Esophagus (tissue), 2 donors: ENCODE measurements at regions not wholly inside any gene's neighbourhood (a gene's known extent, or its start where the extent isn't known, plus 50 kb on each side); places are given as distances from the start of the nearest gene placed in this dataset.
"Not testable (repeated sequence)": the region's sequence is repeated elsewhere in the genome, so short reads cannot be mapped to it uniquely, and the experiment has no call there.

Source experiments
- H3K27ac ChIP-seq, 2 donors: one replicate each; pipeline ENCODE4 v1.5.1; 2013; ENCODE audit warnings: low read depth in 2 of 2, mild to moderate bottlenecking in 2 of 2, inconsistent platforms in 1 of 2, low read length in 1 of 2, moderate library complexity in 1 of 2
- H3K27me3 ChIP-seq, 2 donors: one replicate each; pipeline ENCODE4 v1.6.1; 2013; ENCODE audit warnings: low read length in 2 of 2, control low read depth in 1 of 2, mild to moderate bottlenecking in 1 of 2; ENCODE audit not compliant: insufficient read depth in 2 of 2, control insufficient read depth in 1 of 2
- H3K36me3 ChIP-seq, 2 donors: one replicate each; pipeline ENCODE4 v1.6.1; 2013; ENCODE audit warnings: low read length in 1 of 2; ENCODE audit not compliant: control insufficient read depth in 2 of 2, insufficient read depth in 2 of 2
- H3K4me1 ChIP-seq, 2 donors: one replicate each; pipeline ENCODE4 v1.6.1; 2013; ENCODE audit warnings: low read length in 1 of 2; ENCODE audit not compliant: control insufficient read depth in 2 of 2, insufficient read depth in 2 of 2
- H3K4me3 ChIP-seq, 2 donors: one replicate each; pipeline ENCODE4 v1.5.1; 2013; ENCODE audit warnings: low read length in 2 of 2, mild to moderate bottlenecking in 2 of 2, low read depth in 1 of 2, moderate library complexity in 1 of 2
- H3K9me3 ChIP-seq, 2 donors: one replicate each; pipeline ENCODE4 v1.6.1; 2013; ENCODE audit warnings: mild to moderate bottlenecking in 2 of 2, low read depth in 1 of 2, low read length in 1 of 2, moderate library complexity in 1 of 2; ENCODE audit not compliant: control insufficient read depth in 2 of 2, insufficient read depth in 1 of 2
- WGBS, 2 donors: extraction: QIAGEN DNeasy Blood & Tissue Kit; methylation state at CpG; one replicate each; pipeline ENCODE4 v1.1.7; 2013; 5-methylcytosine and 5-hydroxymethylcytosine counted together
- donor health status: healthy with polysubstance abuse.
- donor health status: Bipolar disorder and iron deficiency.

GRCh38 chr2:215260097-215260677, 51.7 kb upstream of the ATIC start:
- H3K27me3 ChIP-seq, result no peaks in the 10 kb centered on the region
- H3K4me3 ChIP-seq, result no peak overlapping the region
- no peaks in the 10 kb centered on the region for H3K36me3 ChIP-seq
- no peaks in the 10 kb centered on the region for H3K9me3 ChIP-seq
- H3K27ac ChIP-seq, result no peak overlapping the region
- H3K4me1 ChIP-seq, result no peaks in the 10 kb centered on the region
- 45 to 47% methylated on average over 4 of the region's 4 CpGs for WGBS, 2 donors

- Histone ChIP-seq H3K27ac (no peak overlapping the region), H3K4me3 (no peak overlapping the region), H3K36me3 (no peaks in the 10 kb centered on the region), H3K27me3 (no peaks in the 10 kb centered on the region), H3K9me3 (no peaks in the 10 kb centered on the region), H3K4me1 (no peaks in the 10 kb centered on the region)
- 76 to 91% methylated on average over 2 of the region's 2 CpGs for WGBS, 2 donors
Measured at GRCh38 chr2:215249501-215249900, 62.4 kb upstream of the ATIC start.

- H3K4me1 ChIP-seq, H3K27me3 ChIP-seq, H3K36me3 ChIP-seq, H3K9me3 ChIP-seq, H3K27ac ChIP-seq, H3K4me3 ChIP-seq: not testable (repeated sequence)
- 93 to 96% methylated on average over 20 of the region's 20 CpGs for WGBS, 2 donors
Measured at GRCh38 chr2:215245919-215246318, 65.9 kb upstream of the ATIC start.

GRCh38 chr2:215241791-215242305, 70.0 kb upstream of the ATIC start:
- Histone ChIP-seq H3K9me3 (no peaks in the 10 kb centered on the region), H3K27ac (no peak overlapping the region), H3K27me3 (no peaks in the 10 kb centered on the region), H3K36me3 (no peaks in the 10 kb centered on the region), H3K4me3 (no peak overlapping the region), H3K4me1 (no peaks in the 10 kb centered on the region)
- 26 to 37% methylated on average over 7 of the region's 7 CpGs for WGBS, 2 donors

- Histone ChIP-seq H3K4me1 (no peaks in the 10 kb centered on the region), H3K9me3 (no peaks in the 10 kb centered on the region), H3K27ac (no peak overlapping the region), H3K27me3 (no peaks in the 10 kb centered on the region), H3K4me3 (no peak overlapping the region), H3K36me3 (no peaks in the 10 kb centered on the region)
- WGBS, 2 donors, result 24 to 28% methylated on average over 3 of the region's 3 CpGs
Measured at GRCh38 chr2:215238485-215239098, 73.3 kb upstream of the ATIC start.

GRCh38 chr2:215236131-215236530, 75.7 kb upstream of the ATIC start:
- no peaks in the 10 kb centered on the region for H3K4me1 ChIP-seq
- H3K36me3 ChIP-seq, result no peaks in the 10 kb centered on the region
- no peak overlapping the region for H3K4me3 ChIP-seq
- no peak overlapping the region for H3K27ac ChIP-seq
- no peaks in the 10 kb centered on the region for H3K27me3 ChIP-seq
- WGBS, 2 donors, result 88% methylated on average over 10 of the region's 10 CpGs
- H3K9me3 ChIP-seq, result no peaks in the 10 kb centered on the region

- not testable (repeated sequence) for H3K4me1 ChIP-seq, H3K9me3 ChIP-seq, H3K27me3 ChIP-seq, H3K36me3 ChIP-seq, H3K27ac ChIP-seq, H3K4me3 ChIP-seq
- WGBS, 2 donors, result 92 to 93% methylated on average over 19 of the region's 19 CpGs
Measured at GRCh38 chr2:215220221-215220620, 81.8 kb upstream of the ABCA12 start.

GRCh38 chr2:215218587-215219577, 80.5 kb upstream of the ABCA12 start:
- Histone ChIP-seq H3K9me3 (peaks cover 3 to 4% of the 10 kb centered on the region in 2 donors), H3K4me1 (peaks cover 0 to 4% of the 10 kb centered on the region in 2 donors), H3K27me3 (no peaks in the 10 kb centered on the region), H3K4me3 (no peak overlapping the region), H3K36me3 (no peaks in the 10 kb centered on the region), H3K27ac (no peak overlapping the region)
- 75 to 77% methylated on average over 26 to 32 of the region's 32 CpGs for WGBS, 2 donors

- Histone ChIP-seq H3K4me1 (peaks cover 0 to 4% of the 10 kb centered on the region in 2 donors), H3K36me3 (no peaks in the 10 kb centered on the region), H3K9me3 (peaks cover 3 to 4% of the 10 kb centered on the region in 2 donors), H3K27ac (no peak overlapping the region), H3K4me3 (no peak overlapping the region), H3K27me3 (no peaks in the 10 kb centered on the region)
- 34 to 40% methylated on average over 2 of the region's 2 CpGs for WGBS, 2 donors
Measured at GRCh38 chr2:215216806-215217205, 78.4 kb upstream of the ABCA12 start.
